Thyroid gland (tissue), 4 donors: ENCODE measurements at regions not wholly inside any gene's neighbourhood (a gene's known extent, or its start where the extent isn't known, plus 50 kb on each side); places are given as distances from the start of the nearest gene placed in this dataset.

Source experiments
- DNase-seq, 2 donors: peaks; one replicate each; pipeline ENCODE4 v3.0.0-alpha.2; 2019
- H3K27ac ChIP-seq, 3 donors: fragments of 200-600 bp; sonication (generic); 1 replicate in 2 of 3; 2 replicates in 1 of 3; pipeline ENCODE4 v1.5.1; 2016 to 2019; ENCODE audit warnings: mild to moderate bottlenecking in 1 of 3, moderate library complexity in 1 of 3
- H3K27me3 ChIP-seq: fragments of 200-600 bp; sonication (generic); one replicate; pipeline ENCODE4 v1.5.1; 2019
- H3K36me3 ChIP-seq, 2 donors: fragments of 200-600 bp; sonication (generic); one replicate each; pipeline ENCODE4 v1.5.1; 2016 to 2019
- H3K4me1 ChIP-seq, 2 donors: fragments of 200-600 bp; sonication (generic); one replicate each; pipeline ENCODE4 v1.5.1; 2017 to 2019
- H3K4me3 ChIP-seq, 3 donors: fragments of 200-600 bp; sonication (generic); replicated peaks in 1 of 3; 1 replicate in 2 of 3; 2 replicates in 1 of 3; pipeline ENCODE4 v1.5.1; 2016; ENCODE audit warnings: mild to moderate bottlenecking in 1 of 3
- H3K9me3 ChIP-seq: fragments of 200-600 bp; sonication (generic); one replicate; pipeline ENCODE4 v1.5.1; 2017
- CTCF ChIP-seq, 6 experiments: fragments of 200-600 bp in 3 of 6; fragments of 450-650 bp in 3 of 6; sonication (generic) in 3 of 6; IDR thresholded peaks; one replicate each; pipeline ENCODE4 v1.5.1; 2016 to 2019; ENCODE audit warnings: antibody characterized with exemption in 6 of 6, mild to moderate bottlenecking in 2 of 6, inconsistent platforms in 1 of 6, moderate library complexity in 1 of 6
- POLR2A ChIP-seq, 2 donors: fragments of 450-650 bp; IDR thresholded peaks; one replicate each; pipeline ENCODE4 v1.6.1; 2017; ENCODE audit warnings: antibody characterized with exemption in 2 of 2, mild to moderate bottlenecking in 2 of 2, moderate library complexity in 1 of 2
- WGBS, 2 donors: methylation state at CpG; one replicate each; pipeline ENCODE4 v1.1.5; 2017; 5-methylcytosine and 5-hydroxymethylcytosine counted together
- intact Hi-C: fragments of 100-400 bp; cut with DNase I; formaldehyde crosslinking; loops from one replicate; pipeline ENCODE4 v1.15.1; 2023

- 55 to 57% methylated on average over 7 of the region's 7 CpGs for WGBS, 2 donors
- Histone ChIP-seq H3K9me3 (no peaks in the 10 kb centered on the region), H3K4me3 (no peak overlapping the region), H3K27ac (peak overlapping the region; percentile 72 to 83 (median 76)), H3K36me3 (no peaks in the 10 kb centered on the region), H3K4me1 (peaks cover 18 to 30% of the 10 kb centered on the region in 2 donors), H3K27me3 (no peaks in the 10 kb centered on the region)
- DNase-seq = peak; percentile 49 to 62
- intact Hi-C loops = no loop called here
- TF ChIP-seq POLR2A (IDR thresholded peaks at IDR 0.05) = peak in 1 of 2 donors; percentile 9
- TF ChIP-seq CTCF (IDR thresholded peaks at IDR 0.05) = no peak
Observed at GRCh38 chr1:116242741-116243140, 130.3 kb upstream of the ATP1A1 start.

- H3K4me3 ChIP-seq = no peak overlapping the region
- WGBS, 2 donors = 28 to 31% methylated on average over 7 of the region's 7 CpGs
- H3K9me3 ChIP-seq = no peaks in the 10 kb centered on the region
- H3K27me3 ChIP-seq = no peaks in the 10 kb centered on the region
- peak overlapping the region; percentile 72 to 83 (median 76) for H3K27ac ChIP-seq
- H3K36me3 ChIP-seq = no peaks in the 10 kb centered on the region
- intact Hi-C loops = no loop called here
- DNase-seq = peak; percentile 86 to 91
- H3K4me1 ChIP-seq = peaks cover 18 to 30% of the 10 kb centered on the region in 2 donors
- TF ChIP-seq CTCF (IDR thresholded peaks at IDR 0.05) (no peak), POLR2A (IDR thresholded peaks at IDR 0.05) (peak in 1 of 2 donors; percentile 30)
Observed at GRCh38 chr1:116243333-116244054, 129.6 kb upstream of the ATP1A1 start.

GRCh38 chr1:116246174-116246573, 126.9 kb upstream of the ATP1A1 start:
- H3K27me3 ChIP-seq = no peaks in the 10 kb centered on the region
- no peak overlapping the region for H3K4me3 ChIP-seq
- H3K9me3 ChIP-seq = no peaks in the 10 kb centered on the region
- H3K4me1 ChIP-seq = peaks cover 18 to 30% of the 10 kb centered on the region in 2 donors
- no peak overlapping the region for H3K27ac ChIP-seq
- intact Hi-C loops = no loop called here
- no peaks in the 10 kb centered on the region for H3K36me3 ChIP-seq
- DNase-seq = no peak
- TF ChIP-seq CTCF (IDR thresholded peaks at IDR 0.05) = no peak
- TF ChIP-seq POLR2A (IDR thresholded peaks at IDR 0.05) = no peak
- WGBS, 2 donors = 80 to 89% methylated on average over 3 of the region's 3 CpGs

- no peak overlapping the region for H3K27ac ChIP-seq
- H3K4me1 ChIP-seq = peaks cover 21 to 29% of the 10 kb centered on the region in 2 donors
- DNase-seq = no peak
- 81 to 86% methylated on average over 1 of the region's 1 CpG for WGBS, 2 donors
- H3K4me3 ChIP-seq = no peak overlapping the region
- TF ChIP-seq POLR2A (IDR thresholded peaks at IDR 0.05) = no peak
- no peak for TF ChIP-seq CTCF (IDR thresholded peaks at IDR 0.05)
- intact Hi-C loops = no loop called here
- H3K36me3 ChIP-seq = no peaks in the 10 kb centered on the region
- H3K27me3 ChIP-seq = no peaks in the 10 kb centered on the region
- H3K9me3 ChIP-seq = no peaks in the 10 kb centered on the region
Observed at GRCh38 chr1:116252271-116252670, 120.8 kb upstream of the ATP1A1 start.

- intact Hi-C loops = no loop called here
- Histone ChIP-seq H3K27me3 (no peaks in the 10 kb centered on the region), H3K27ac (no peak overlapping the region), H3K4me1 (peaks cover 21 to 29% of the 10 kb centered on the region in 2 donors), H3K9me3 (no peaks in the 10 kb centered on the region), H3K4me3 (no peak overlapping the region), H3K36me3 (no peaks in the 10 kb centered on the region)
- no peak for DNase-seq
- TF ChIP-seq POLR2A (IDR thresholded peaks at IDR 0.05) = no peak
Observed at GRCh38 chr1:116252785-116253184, 120.3 kb upstream of the ATP1A1 start.
